Right lobe of liver (tissue), 6 donors: ENCODE measurements at regions not wholly inside any gene's neighbourhood (a gene's known extent, or its start where the extent isn't known, plus 50 kb on each side); places are given as distances from the start of the nearest gene placed in this dataset.

Experiments used
- ATAC-seq, 4 donors: fragments of 200-7000 bp; cut with Tn5 transposase; one replicate each; pipeline ENCODE4 v1.9.1; 2020; ENCODE audit warnings: mild to moderate bottlenecking in 4 of 4, moderate library complexity in 4 of 4
- DNase-seq, 3 donors: peaks; one replicate each; pipeline ENCODE4 v3.0.0-alpha.2; 2020
- H3K27ac ChIP-seq, 3 donors: fragments of 200-600 bp; one replicate each; pipeline ENCODE4 v1.8.0; 2022
- H3K27me3 ChIP-seq, 2 donors: fragments of 200-600 bp; one replicate each; pipeline ENCODE4 v1.8.0; 2022
- H3K36me3 ChIP-seq, 4 donors: fragments of 200-600 bp; sonication (generic) in 1 of 4; one replicate each; pipeline versions ENCODE4 v1.5.1 to v1.8.0; 2017 to 2022; ENCODE audit warnings: control low read depth in 1 of 4
- H3K4me1 ChIP-seq, 4 donors: fragments of 200-600 bp; sonication (generic) in 1 of 4; one replicate each; pipeline versions ENCODE4 v1.5.1 to v1.8.0; 2017 to 2022; ENCODE audit warnings: control low read depth in 1 of 4
- H3K4me3 ChIP-seq, 3 donors: fragments of 200-600 bp; one replicate each; pipeline ENCODE4 v1.8.0; 2022
- H3K9me3 ChIP-seq, 4 donors: fragments of 200-600 bp; sonication (generic) in 1 of 4; one replicate each; pipeline versions ENCODE4 v1.5.1 to v1.8.0; 2017 to 2022; ENCODE audit warnings: control low read depth in 1 of 4
- CTCF ChIP-seq, 4 donors: fragments of 200-600 bp in 3 of 4; fragments of 450-650 bp in 1 of 4; IDR thresholded peaks; one replicate each; pipeline versions ENCODE4 v1.5.1 to v1.8.0; 2016 to 2022; ENCODE audit warnings: antibody characterized with exemption in 4 of 4, mild to moderate bottlenecking in 2 of 4
- POLR2A ChIP-seq: fragments of 450-650 bp; IDR thresholded peaks from one replicate; pipeline ENCODE4 v1.6.1; 2017; ENCODE audit warnings: antibody characterized with exemption, mild to moderate bottlenecking
- WGBS: methylation state at CpG from one replicate; pipeline ENCODE4 v1.1.6; 2018; ENCODE audit warnings: low coverage, low lambda C conversion rate; ENCODE audit not compliant: insufficient coverage; ENCODE audit errors: missing lambda C conversion rate; 5-methylcytosine and 5-hydroxymethylcytosine counted together
- intact Hi-C, 2 donors: fragments of 100-400 bp; cut with DNase I; formaldehyde crosslinking; loops; one replicate each; pipeline versions ENCODE4 v1.11.2 to v1.14.1; 2022
- donor health status: DM: no; HTN: yes; CAD: no.
- donor health status: DM: no; HTN: no; CAD: no.
- donor health status: DM: no; HTN: no; CAD: no.
- donor health status: DM: no; HTN: yes; CAD: no.
- donor health status: DM: no; HTN: yes; CAD: no.

- peak in 2 of 4 donors; percentile 43 to 45 for ATAC-seq
- TF ChIP-seq CTCF (IDR thresholded peaks at IDR 0.05) (no peak), POLR2A (no peak)
- intact Hi-C loops, result no loop called here
- no peak for DNase-seq
- H3K27ac ChIP-seq, result no peak overlapping the region
- H3K4me3 ChIP-seq, result no peak overlapping the region
- no peaks in the 10 kb centered on the region for H3K9me3 ChIP-seq
- peaks cover 0 to 5% (median 0%) of the 10 kb centered on the region in 4 donors for H3K4me1 ChIP-seq
- no peaks in the 10 kb centered on the region for H3K27me3 ChIP-seq
- no peaks in the 10 kb centered on the region for H3K36me3 ChIP-seq
- 73% methylated on average over 1 of the region's 1 CpG for WGBS
Measured at GRCh38 chr18:61719671-61720070, 173.1 kb downstream of the RNF152 start.

- H3K36me3 ChIP-seq, result no peaks in the 10 kb centered on the region
- H3K4me3 ChIP-seq, result no peak overlapping the region
- no peak for ATAC-seq
- H3K27me3 ChIP-seq, result no peaks in the 10 kb centered on the region
- TF ChIP-seq POLR2A (no peak), CTCF (IDR thresholded peaks at IDR 0.05) (no peak)
- peaks cover 0 to 5% (median 0%) of the 10 kb centered on the region in 4 donors for H3K4me1 ChIP-seq
- H3K9me3 ChIP-seq, result no peaks in the 10 kb centered on the region
- no peak for DNase-seq
- intact Hi-C loops, result no loop called here
- WGBS, result 72% methylated on average over 3 of the region's 3 CpGs
- H3K27ac ChIP-seq, result no peak overlapping the region
Measured at GRCh38 chr18:61718944-61719343, 173.9 kb downstream of the RNF152 start.

GRCh38 chr18:61714421-61714820 lies 178.4 kb downstream of the RNF152 start:
- ATAC-seq (no peak), DNase-seq (no peak)
- Histone ChIP-seq H3K4me3 (no peak overlapping the region), H3K27me3 (no peaks in the 10 kb centered on the region), H3K4me1 (no peaks in the 10 kb centered on the region), H3K36me3 (no peaks in the 10 kb centered on the region), H3K9me3 (no peaks in the 10 kb centered on the region), H3K27ac (no peak overlapping the region)
- no peak for TF ChIP-seq POLR2A
- intact Hi-C loops, result no loop called here
- WGBS, result 80% methylated on average over 1 of the region's 1 CpG

- Histone ChIP-seq H3K4me1 (no peaks in the 10 kb centered on the region), H3K27ac (no peak overlapping the region)
Measured at GRCh38 chr18:61713502-61713901, 179.3 kb downstream of the RNF152 start.

GRCh38 chr18:61710082-61710620 lies 182.7 kb downstream of the RNF152 start:
- WGBS, result no CpG with 5 or more reads among the region's 1 CpG
- intact Hi-C loops, result no loop called here
- Histone ChIP-seq H3K4me3 (no peak overlapping the region), H3K36me3 (no peaks in the 10 kb centered on the region), H3K27ac (no peak overlapping the region), H3K27me3 (no peaks in the 10 kb centered on the region), H3K4me1 (no peaks in the 10 kb centered on the region), H3K9me3 (no peaks in the 10 kb centered on the region)
- TF ChIP-seq CTCF (IDR thresholded peaks at IDR 0.05) (no peak), POLR2A (no peak)
- no peak for DNase-seq
- ATAC-seq, result no peak

More at GRCh38 chr18:61713502-61713901, 179.3 kb downstream of the RNF152 start:
- ATAC-seq (peak; percentile 16 to 58 (median 32)), DNase-seq (no peak)
- intact Hi-C loops, result no loop called here
- H3K9me3 ChIP-seq, result no peaks in the 10 kb centered on the region
- TF ChIP-seq POLR2A, result no peak
- no peak for TF ChIP-seq CTCF (IDR thresholded peaks at IDR 0.05)
- no peaks in the 10 kb centered on the region for H3K36me3 ChIP-seq
- H3K4me3 ChIP-seq, result no peak overlapping the region
- H3K27me3 ChIP-seq, result no peaks in the 10 kb centered on the region
